ENCODE measurements at regions not wholly inside any gene's neighbourhood (a gene's known extent, or its start where the extent isn't known, plus 50 kb on each side); places are given as distances from the start of the nearest gene placed in this dataset.

- no peak for TF ChIP-seq POLR2A (IDR thresholded peaks at IDR 0.05)
- TF ChIP-seq CTCF (IDR thresholded peaks at IDR 0.05): no peak
Observed at GRCh38 chr20:57952136-57952535, 242.3 kb upstream of the PMEPA1 start.

Measured in esophagus squamous epithelium (tissue), 4 donors.